Upper lobe of right lung (tissue), 1 donor: ENCODE measurements at regions not wholly inside any gene's neighbourhood (a gene's known extent, or its start where the extent isn't known, plus 50 kb on each side); places are given as distances from the start of the nearest gene placed in this dataset.

Experiments used
- ATAC-seq: fragments of 200-7000 bp; cut with Tn5 transposase; one replicate; pipeline ENCODE4 v1.9.1; 2020; ENCODE audit warnings: mild to moderate bottlenecking, moderate library complexity
- DNase-seq: peaks from one replicate; pipeline ENCODE4 v3.0.0-alpha.2; 2020
- H3K27ac ChIP-seq: fragments of 200-600 bp; one replicate; pipeline ENCODE4 v1.8.0; 2022
- H3K27me3 ChIP-seq: fragments of 200-600 bp; one replicate; pipeline ENCODE4 v1.8.0; 2022; ENCODE audit warnings: mild to moderate bottlenecking
- H3K36me3 ChIP-seq: fragments of 200-600 bp; one replicate; pipeline ENCODE4 v1.8.0; 2022
- H3K4me1 ChIP-seq: fragments of 200-600 bp; one replicate; pipeline ENCODE4 v1.8.0; 2022
- H3K4me3 ChIP-seq: fragments of 200-600 bp; one replicate; pipeline ENCODE4 v1.8.0; 2022; ENCODE audit warnings: mild to moderate bottlenecking
- H3K9me3 ChIP-seq: fragments of 200-600 bp; one replicate; pipeline ENCODE4 v1.8.0; 2022
- intact Hi-C: fragments of 100-400 bp; cut with DNase I; formaldehyde crosslinking; loops from one replicate; pipeline ENCODE4 v1.11.0; 2022
- TF ChIP-seq, protein P1 (sequence below): fragments of 200-600 bp; IDR thresholded peaks from one replicate; pipeline ENCODE4 v1.8.0; 2022; ENCODE audit warnings: antibody characterized with exemption
- donor health status: DM: no; HTN: yes; CAD: no; lungs with severe emphysema.

GRCh38 chr7:109498131-109498530 is 928.5 kb downstream of the DNAJB9 start:
- Histone ChIP-seq H3K27me3 (no peaks in the 10 kb centered on the region), H3K9me3 (no peaks in the 10 kb centered on the region), H3K4me1 (no peaks in the 10 kb centered on the region), H3K4me3 (no peak overlapping the region), H3K27ac (no peak overlapping the region), H3K36me3 (no peaks in the 10 kb centered on the region)
- no peak for DNase-seq
- TF ChIP-seq, protein P1, sequence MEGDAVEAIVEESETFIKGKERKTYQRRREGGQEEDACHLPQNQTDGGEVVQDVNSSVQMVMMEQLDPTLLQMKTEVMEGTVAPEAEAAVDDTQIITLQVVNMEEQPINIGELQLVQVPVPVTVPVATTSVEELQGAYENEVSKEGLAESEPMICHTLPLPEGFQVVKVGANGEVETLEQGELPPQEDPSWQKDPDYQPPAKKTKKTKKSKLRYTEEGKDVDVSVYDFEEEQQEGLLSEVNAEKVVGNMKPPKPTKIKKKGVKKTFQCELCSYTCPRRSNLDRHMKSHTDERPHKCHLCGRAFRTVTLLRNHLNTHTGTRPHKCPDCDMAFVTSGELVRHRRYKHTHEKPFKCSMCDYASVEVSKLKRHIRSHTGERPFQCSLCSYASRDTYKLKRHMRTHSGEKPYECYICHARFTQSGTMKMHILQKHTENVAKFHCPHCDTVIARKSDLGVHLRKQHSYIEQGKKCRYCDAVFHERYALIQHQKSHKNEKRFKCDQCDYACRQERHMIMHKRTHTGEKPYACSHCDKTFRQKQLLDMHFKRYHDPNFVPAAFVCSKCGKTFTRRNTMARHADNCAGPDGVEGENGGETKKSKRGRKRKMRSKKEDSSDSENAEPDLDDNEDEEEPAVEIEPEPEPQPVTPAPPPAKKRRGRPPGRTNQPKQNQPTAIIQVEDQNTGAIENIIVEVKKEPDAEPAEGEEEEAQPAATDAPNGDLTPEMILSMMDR = no peak
- intact Hi-C loops = no loop called here
- ATAC-seq = no peak

DNA sequence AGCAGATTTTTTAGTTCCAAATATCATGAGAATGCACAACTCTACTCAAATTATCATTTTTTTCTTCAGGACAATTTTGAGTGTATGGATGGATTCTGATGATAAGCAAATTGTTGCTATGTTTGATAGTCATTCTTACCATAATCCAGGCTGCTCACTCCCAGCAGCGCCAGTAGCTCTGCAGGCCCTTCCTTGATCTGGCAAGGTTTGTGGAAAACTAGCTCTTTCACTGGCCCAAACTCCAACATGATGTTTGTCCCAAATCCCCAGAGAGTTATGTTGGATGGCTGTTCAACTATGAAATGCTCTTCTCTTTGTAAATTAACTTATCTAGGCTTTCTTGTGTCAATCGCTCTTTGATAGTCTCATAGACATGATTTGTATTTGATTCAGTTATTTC is 933.7 kb downstream of the DNAJB9 start:
- TF ChIP-seq, protein P1 = no peak
- no peak overlapping the region for H3K4me3 ChIP-seq
- intact Hi-C loops = no loop called here
- no peaks in the 10 kb centered on the region for H3K9me3 ChIP-seq
- no peaks in the 10 kb centered on the region for H3K36me3 ChIP-seq
- ATAC-seq = no peak
- no peak overlapping the region for H3K27ac ChIP-seq
- no peak for DNase-seq
- no peaks in the 10 kb centered on the region for H3K27me3 ChIP-seq
- H3K4me1 ChIP-seq = no peaks in the 10 kb centered on the region

DNA sequence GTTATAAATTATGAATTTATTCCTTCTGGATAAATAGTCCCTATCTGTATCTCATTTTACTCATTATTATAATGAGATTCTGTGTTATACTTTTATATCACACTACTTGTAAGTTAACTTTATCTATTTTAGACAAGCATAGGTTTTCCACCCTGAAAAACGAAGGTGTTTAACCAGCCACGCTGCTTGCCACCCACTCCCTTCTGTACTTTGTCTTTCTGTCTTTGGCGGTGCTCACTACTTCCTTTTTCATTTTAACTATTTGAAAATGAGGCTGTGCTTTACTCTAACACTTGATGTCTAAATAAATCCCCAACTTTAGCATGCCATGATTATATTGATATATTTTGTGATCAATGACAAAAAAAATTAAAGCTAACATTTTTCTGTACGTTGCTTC is 952.9 kb downstream of the DNAJB9 start:
- ATAC-seq = no peak
- Histone ChIP-seq H3K36me3 (no peaks in the 10 kb centered on the region), H3K27ac (no peak overlapping the region), H3K4me3 (no peak overlapping the region), H3K4me1 (no peaks in the 10 kb centered on the region), H3K9me3 (no peaks in the 10 kb centered on the region), H3K27me3 (no peaks in the 10 kb centered on the region)
- no peak for DNase-seq
- intact Hi-C loops = no loop called here
- TF ChIP-seq, protein P1 = no peak

DNA sequence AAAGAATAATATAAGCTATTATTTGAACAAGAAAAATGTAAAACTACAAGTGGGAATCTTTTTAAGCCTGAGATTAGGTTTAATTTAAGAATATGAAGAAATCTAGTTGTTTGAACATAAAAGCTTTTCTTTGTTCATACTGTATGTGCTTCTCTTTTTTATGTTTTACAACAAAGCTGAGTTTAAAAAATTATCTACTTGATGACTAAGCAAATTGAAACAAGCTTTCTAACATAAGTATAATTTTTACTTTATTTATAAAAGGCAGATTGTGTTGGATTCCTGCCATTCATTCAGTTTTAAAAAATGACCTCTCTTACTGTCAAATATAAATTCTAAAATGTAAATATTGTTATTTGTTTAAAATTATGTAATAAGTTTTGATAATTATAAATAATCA is 958.2 kb downstream of the DNAJB9 start:
- DNase-seq (no peak), ATAC-seq (no peak)
- no peaks in the 10 kb centered on the region for H3K36me3 ChIP-seq
- intact Hi-C loops = no loop called here
- H3K4me3 ChIP-seq = no peak overlapping the region
- no peak overlapping the region for H3K27ac ChIP-seq
- H3K9me3 ChIP-seq = no peaks in the 10 kb centered on the region
- no peaks in the 10 kb centered on the region for H3K27me3 ChIP-seq
- TF ChIP-seq, protein P1 = no peak
- no peaks in the 10 kb centered on the region for H3K4me1 ChIP-seq

DNA sequence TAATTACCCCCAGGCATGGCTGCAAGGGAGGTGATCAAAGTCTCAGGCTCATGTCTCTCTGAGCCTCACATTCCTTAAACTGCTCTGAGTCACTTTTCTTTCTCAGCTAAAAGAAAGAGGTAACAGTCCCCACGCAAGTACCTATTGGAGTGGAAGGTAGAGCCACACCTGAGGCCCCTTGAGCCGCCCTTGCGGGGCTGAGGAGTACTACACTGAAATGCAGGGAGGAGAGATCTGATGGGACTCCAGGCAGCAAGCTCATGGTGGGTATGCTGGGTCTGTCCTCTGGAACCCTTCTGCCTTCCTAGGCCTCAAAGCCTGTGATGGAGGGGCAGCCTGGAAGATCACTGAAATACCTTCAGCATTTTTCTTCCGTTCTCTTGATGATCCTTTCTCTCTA is 960.0 kb downstream of the DNAJB9 start:
- Histone ChIP-seq H3K4me1 (no peaks in the 10 kb centered on the region), H3K27ac (no peak overlapping the region), H3K4me3 (no peak overlapping the region), H3K9me3 (no peaks in the 10 kb centered on the region), H3K36me3 (no peaks in the 10 kb centered on the region), H3K27me3 (no peaks in the 10 kb centered on the region)
- intact Hi-C loops = no loop called here
- ATAC-seq (no peak), DNase-seq (no peak)
- TF ChIP-seq, protein P1 = no peak

- Histone ChIP-seq H3K4me3 (no peak overlapping the region), H3K4me1 (no peaks in the 10 kb centered on the region), H3K27ac (no peak overlapping the region), H3K36me3 (no peaks in the 10 kb centered on the region), H3K27me3 (no peaks in the 10 kb centered on the region), H3K9me3 (no peaks in the 10 kb centered on the region)
- DNase-seq = no peak
- intact Hi-C loops = no loop called here
- TF ChIP-seq, protein P1 = no peak
- no peak for ATAC-seq
These were observed 962.8 kb downstream of the DNAJB9 start for GRCh38 chr7:109532262-109532992.
